CD14-positive monocyte (primary cell): ENCODE measurements at regions not wholly inside any gene's neighbourhood (a gene's known extent, or its start where the extent isn't known, plus 50 kb on each side); places are given as distances from the start of the nearest gene placed in this dataset.

Experiments used
- DNase-seq, 3 donors: peaks; one replicate each; pipeline ENCODE4 v3.0.0-alpha.2; 2011 to 2022
- H2AFZ ChIP-seq: 2 replicates; pipeline ENCODE4 v1.6.0; 2012; ENCODE audit warnings: mild to moderate bottlenecking, low read depth, low read length, inconsistent platforms; ENCODE audit not compliant: insufficient read depth, poor library complexity, severe bottlenecking
- H3K27ac ChIP-seq, 2 donors: 1 replicate in 1 of 2; 2 replicates in 1 of 2; pipeline ENCODE4 v1.5.1; 2012 to 2013; ENCODE audit warnings: low read length in 2 of 2, control low read depth in 1 of 2, inconsistent platforms in 1 of 2, low read depth in 1 of 2, mild to moderate bottlenecking in 1 of 2
- H3K27me3 ChIP-seq, 2 donors: one replicate each; pipeline versions ENCODE4 v1.6.0 to v1.6.1; 2011 to 2013; ENCODE audit warnings: low read length in 2 of 2; ENCODE audit not compliant: control insufficient read depth in 2 of 2, insufficient read depth in 2 of 2
- H3K36me3 ChIP-seq, 2 donors: replicated peaks in 1 of 2; 1 replicate in 1 of 2; 2 replicates in 1 of 2; pipeline versions ENCODE4 v1.5.1 to v1.6.1; 2012 to 2013; ENCODE audit warnings: low read length in 2 of 2, control low read depth in 1 of 2, inconsistent platforms in 1 of 2, mild to moderate bottlenecking in 1 of 2; ENCODE audit not compliant: insufficient read depth in 2 of 2, control insufficient read depth in 1 of 2
- H3K4me1 ChIP-seq, 2 donors: 1 replicate in 1 of 2; 2 replicates in 1 of 2; pipeline versions ENCODE4 v1.5.1 to v1.6.1; 2012 to 2013; ENCODE audit warnings: low read length in 2 of 2, control low read depth in 1 of 2, inconsistent platforms in 1 of 2, mild to moderate bottlenecking in 1 of 2, moderate library complexity in 1 of 2; ENCODE audit not compliant: insufficient read depth in 2 of 2, control insufficient read depth in 1 of 2
- H3K4me2 ChIP-seq: replicated peaks from 2 replicates; pipeline ENCODE3; 2012; ENCODE audit warnings: low read length, moderate library complexity, mild to moderate bottlenecking; ENCODE audit not compliant: poor library complexity, severe bottlenecking; ENCODE audit errors: extremely low read depth
- H3K4me3 ChIP-seq, 3 experiments: fragments of 200-600 bp in 1 of 3; sonication (generic) in 1 of 3; replicated peaks in 1 of 3; 1 replicate in 2 of 3; 2 replicates in 1 of 3; pipeline ENCODE4 v1.5.1; 2011 to 2013; ENCODE audit warnings: low read length in 3 of 3, mild to moderate bottlenecking in 3 of 3, control low read depth in 2 of 3, low read depth in 2 of 3, inconsistent platforms in 1 of 3, moderate library complexity in 1 of 3
- H3K79me2 ChIP-seq: 2 replicates; pipeline ENCODE4 v1.6.0; 2012; ENCODE audit warnings: mild to moderate bottlenecking, control low read depth, inconsistent platforms, low read length, moderate library complexity; ENCODE audit not compliant: insufficient read depth
- H3K9ac ChIP-seq: 2 replicates; pipeline ENCODE4 v1.6.0; 2017; ENCODE audit warnings: low read length, mild to moderate bottlenecking; ENCODE audit not compliant: insufficient read depth, poor library complexity, severe bottlenecking
- H3K9me3 ChIP-seq, 2 donors: replicated peaks in 1 of 2; 1 replicate in 1 of 2; 2 replicates in 1 of 2; pipeline versions ENCODE4 v1.5.1 to v1.6.1; 2012 to 2013; ENCODE audit warnings: low read length in 2 of 2, control low read depth in 1 of 2; ENCODE audit not compliant: control insufficient read depth in 1 of 2, insufficient read depth in 1 of 2
- H4K20me1 ChIP-seq: 2 replicates; pipeline ENCODE4 v1.6.0; 2012; ENCODE audit warnings: mild to moderate bottlenecking, low read length, control low read depth, moderate library complexity; ENCODE audit not compliant: insufficient read depth
- H3K27ac Mint-ChIP-seq, 7 donors: one replicate each; pipeline ENCODE4 v1.8.0; 2020; ENCODE audit warnings: mild to moderate bottlenecking in 7 of 7, mixed read lengths in 7 of 7, moderate library complexity in 6 of 7, inconsistent platforms in 2 of 7
- H3K27me3 Mint-ChIP-seq, 3 donors: one replicate each; pipeline ENCODE4 v1.8.0; 2021 to 2022; ENCODE audit warnings: low read depth in 3 of 3, mild to moderate bottlenecking in 3 of 3, mixed read lengths in 3 of 3, moderate library complexity in 3 of 3, inconsistent platforms in 1 of 3
- H3K36me3 Mint-ChIP-seq, 2 donors: one replicate each; pipeline ENCODE4 v1.8.0; 2020; ENCODE audit warnings: mixed read lengths in 2 of 2, inconsistent platforms in 1 of 2, mild to moderate bottlenecking in 1 of 2
- H3K4me1 Mint-ChIP-seq: one replicate; pipeline ENCODE4 v1.8.0; 2020; ENCODE audit warnings: mild to moderate bottlenecking, mixed read lengths
- H3K4me3 Mint-ChIP-seq, 2 donors: one replicate each; pipeline ENCODE4 v1.8.0; 2020; ENCODE audit warnings: mild to moderate bottlenecking in 2 of 2, mixed read lengths in 2 of 2, moderate library complexity in 1 of 2
- H3K9me3 Mint-ChIP-seq, 7 donors: one replicate each; pipeline ENCODE4 v1.8.0; 2020 to 2022; ENCODE audit warnings: mixed read lengths in 7 of 7, mild to moderate bottlenecking in 6 of 7, moderate library complexity in 6 of 7, inconsistent platforms in 2 of 7
- CTCF ChIP-seq: fragments of 200-600 bp; IDR thresholded peaks from one replicate; pipeline ENCODE4 v1.8.0; 2022; ENCODE audit warnings: antibody characterized with exemption, mild to moderate bottlenecking
- WGBS: methylation state at CpG from one replicate; pipeline ENCODE4 v1.1.5; 2013; ENCODE audit warnings: missing lambda C conversion rate; ENCODE audit not compliant: insufficient coverage; 5-methylcytosine and 5-hydroxymethylcytosine counted together
- intact Hi-C, 2 donors: fragments of 100-400 bp; cut with micrococcal nuclease; formaldehyde crosslinking; loops; one replicate each; pipeline versions ENCODE4 v1.15.0 to v1.15.1; 2023

- no peak overlapping the region for H3K27ac Mint-ChIP-seq
- H3K4me1 Mint-ChIP-seq: peaks cover 22% of the 10 kb centered on the region
Measured at GRCh38 chr3:34141841-34142337, 343.5 kb downstream of the PDCD6IP start.

GRCh38 chr3:34145796-34146195 lies 347.4 kb downstream of the PDCD6IP start:
- Mint-ChIP-seq H3K4me1 (peaks cover 14% of the 10 kb centered on the region), H3K4me3 (no peak overlapping the region), H3K36me3 (no peaks in the 10 kb centered on the region), H3K9me3 (peaks cover 0 to 8% (median 2%) of the 10 kb centered on the region in 7 donors), H3K27ac (no peak overlapping the region), H3K27me3 (no peaks in the 10 kb centered on the region)
- H3K4me2 ChIP-seq: no peak overlapping the region
- no peak for DNase-seq
- H3K9ac ChIP-seq: no peak overlapping the region
- no peak overlapping the region for H2AFZ ChIP-seq
- peaks cover 7 to 14% of the 10 kb centered on the region in 2 donors for H3K4me1 ChIP-seq
- H3K27me3 ChIP-seq: no peaks in the 10 kb centered on the region
- no peak overlapping the region for H3K4me3 ChIP-seq
- H3K79me2 ChIP-seq: no peaks in the 10 kb centered on the region
- intact Hi-C loops: no loop called here
- 44% methylated on average over 2 of the region's 3 CpGs for WGBS
- H3K9me3 ChIP-seq: no peaks in the 10 kb centered on the region
- no peaks in the 10 kb centered on the region for H4K20me1 ChIP-seq
- H3K27ac ChIP-seq: no peak overlapping the region
- no peak for TF ChIP-seq CTCF
- no peaks in the 10 kb centered on the region for H3K36me3 ChIP-seq

More at GRCh38 chr3:34141841-34142337, 343.5 kb downstream of the PDCD6IP start:
- Histone ChIP-seq H3K4me3 (no peak overlapping the region), H4K20me1 (no peaks in the 10 kb centered on the region), H3K79me2 (no peaks in the 10 kb centered on the region), H2AFZ (peak overlapping the region; percentile 21), H3K36me3 (no peaks in the 10 kb centered on the region), H3K4me1 (peaks cover 11 to 22% of the 10 kb centered on the region in 2 donors), H3K27me3 (no peaks in the 10 kb centered on the region), H3K9me3 (peaks cover 0 to 5% of the 10 kb centered on the region in 2 donors), H3K4me2 (no peak overlapping the region), H3K27ac (no peak overlapping the region), H3K9ac (no peak overlapping the region)
- TF ChIP-seq CTCF: no peak
- Mint-ChIP-seq H3K4me3 (peak overlapping the region in 1 of 2 donors; percentile 69), H3K36me3 (no peaks in the 10 kb centered on the region), H3K27me3 (no peaks in the 10 kb centered on the region), H3K9me3 (peaks cover 4 to 28% (median 21%) of the 10 kb centered on the region in 7 donors)
- intact Hi-C loops: no loop called here
- DNase-seq: no peak
- WGBS: 32% methylated on average over 3 of the region's 3 CpGs
